ENCODE measurements at regions not wholly inside any gene's neighbourhood (a gene's known extent, or its start where the extent isn't known, plus 50 kb on each side); places are given as distances from the start of the nearest gene placed in this dataset.

DNA sequence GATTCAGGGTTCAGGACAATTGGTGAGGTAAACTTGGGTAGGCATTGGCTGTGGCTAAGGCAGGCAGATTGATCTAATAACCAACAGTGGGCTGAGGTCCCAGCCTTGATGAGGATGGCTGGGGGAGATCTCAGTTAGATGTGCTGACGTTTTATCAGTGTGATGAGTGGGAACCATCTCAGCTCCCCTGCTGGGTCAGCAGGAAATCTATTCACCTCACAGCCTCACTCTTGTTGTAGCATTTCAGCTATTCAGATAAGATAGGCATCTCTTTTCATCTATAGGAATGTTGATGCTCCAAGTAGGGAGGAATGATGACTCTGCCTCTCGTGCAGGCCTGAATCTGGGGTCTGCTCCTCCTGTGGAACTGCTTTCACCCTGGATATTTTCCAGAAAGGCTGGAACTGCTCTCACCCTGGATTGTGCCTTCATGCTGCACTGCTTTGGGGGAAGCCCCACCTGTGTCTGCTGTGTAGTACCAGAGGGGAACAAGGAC is 973.7 kb downstream of the NSUN3 start:
- no peak for DNase-seq

DNA sequence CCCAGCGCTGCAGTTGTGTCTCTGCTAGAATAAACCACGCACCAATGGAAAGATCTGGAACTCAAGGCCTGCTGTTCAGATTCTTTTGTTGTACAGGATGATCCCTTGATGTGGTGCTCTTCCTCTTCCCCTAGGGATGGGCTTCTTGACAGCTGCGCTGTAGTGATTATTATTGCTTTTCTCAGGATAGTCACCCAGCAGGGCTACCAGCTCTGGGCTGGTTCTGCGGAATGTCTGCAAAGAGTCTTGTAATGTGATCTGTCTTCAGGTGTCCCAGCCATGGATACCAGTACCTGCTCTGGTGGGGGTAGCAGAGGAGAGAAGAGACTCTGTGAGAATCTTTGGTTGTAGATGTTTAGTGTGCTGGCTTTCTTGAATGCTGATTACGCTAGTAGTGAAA is 974.2 kb downstream of the NSUN3 start:
- no peak for DNase-seq

DNA sequence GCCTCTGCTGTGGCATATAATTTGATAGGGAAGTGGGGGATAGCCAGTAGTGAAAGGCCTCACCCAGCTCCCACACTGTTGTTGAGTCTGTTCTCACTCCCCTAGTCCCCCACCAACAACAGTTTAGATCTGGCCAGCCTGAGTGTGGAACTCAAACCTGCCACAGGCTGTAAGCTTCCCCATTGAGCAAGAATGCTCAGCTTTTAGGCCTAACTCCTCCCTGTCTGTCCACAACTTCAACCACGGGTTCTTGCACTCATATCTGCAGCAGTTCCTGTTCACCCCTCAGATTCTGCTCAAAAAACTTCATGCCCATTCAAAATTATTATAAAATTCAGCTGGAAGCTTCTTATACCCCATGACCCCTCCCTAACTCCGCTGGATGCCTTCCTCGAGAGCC is 975.1 kb downstream of the NSUN3 start:
- no peak for DNase-seq

- no peak for DNase-seq
Measured at GRCh38 chr3:95044101-95044500, 981.2 kb downstream of the NSUN3 start.

DNA sequence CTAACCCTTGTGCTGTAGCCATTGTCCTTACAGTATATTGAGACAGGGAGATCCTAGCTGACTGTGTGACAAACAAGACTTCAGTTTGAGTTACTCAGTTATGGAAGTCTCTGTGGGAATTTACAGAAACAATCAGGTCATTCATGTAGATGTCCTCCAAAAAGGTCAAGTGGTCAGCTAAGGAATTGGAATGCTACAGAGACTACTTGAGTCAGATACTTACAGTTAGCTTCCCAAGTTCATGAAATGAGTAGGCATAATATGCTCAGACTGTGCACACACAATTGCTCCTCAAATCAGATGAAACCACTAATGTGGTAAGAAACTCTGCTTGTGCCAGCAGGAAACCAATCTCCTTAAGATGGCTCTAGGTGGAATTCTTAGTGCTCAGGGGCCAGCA is 985.7 kb downstream of the NSUN3 start:
- no peak for DNase-seq

DNA sequence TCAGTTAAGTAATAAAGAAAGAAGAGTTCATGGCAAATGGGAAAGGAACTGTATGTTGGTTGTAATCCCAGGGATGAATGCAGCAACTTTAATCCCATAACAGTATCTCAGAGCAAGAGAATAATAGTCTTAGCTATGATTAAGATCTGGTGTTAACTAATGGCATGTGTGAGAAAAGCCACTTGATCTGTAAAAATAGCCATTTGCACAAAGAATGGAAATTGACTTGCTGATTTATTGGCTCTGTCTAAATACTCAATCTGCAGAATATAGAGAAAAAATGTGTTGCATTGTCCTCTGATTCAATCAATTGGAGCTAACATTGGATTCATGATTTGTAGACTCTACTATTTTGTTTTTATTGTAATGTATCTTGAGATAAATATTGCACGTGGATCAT is 987.0 kb downstream of the NSUN3 start:
- DNase-seq = no peak

DNA sequence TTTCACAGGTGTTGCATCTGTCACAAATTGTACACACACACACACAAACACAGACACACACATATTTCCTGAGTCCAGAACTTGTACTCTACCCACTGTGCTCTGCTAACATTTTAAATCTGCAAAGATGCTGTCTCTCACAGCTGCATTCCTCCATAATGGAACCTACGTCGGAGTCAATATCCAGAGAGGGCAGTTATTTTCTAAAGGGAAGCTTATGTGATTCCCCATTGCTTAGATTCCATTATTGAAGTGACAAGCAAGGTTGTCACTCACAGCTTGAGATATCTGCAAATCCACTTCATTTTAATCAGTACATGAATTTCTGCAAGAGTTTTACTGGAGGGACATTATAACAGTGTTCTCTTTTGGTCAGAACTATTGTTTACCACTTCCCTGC is 992.4 kb downstream of the NSUN3 start:
- DNase-seq = no peak

GRCh38 chr3:95082191-95082590 is 1019.3 kb downstream of the NSUN3 start:
- DNase-seq = no peak

DNA sequence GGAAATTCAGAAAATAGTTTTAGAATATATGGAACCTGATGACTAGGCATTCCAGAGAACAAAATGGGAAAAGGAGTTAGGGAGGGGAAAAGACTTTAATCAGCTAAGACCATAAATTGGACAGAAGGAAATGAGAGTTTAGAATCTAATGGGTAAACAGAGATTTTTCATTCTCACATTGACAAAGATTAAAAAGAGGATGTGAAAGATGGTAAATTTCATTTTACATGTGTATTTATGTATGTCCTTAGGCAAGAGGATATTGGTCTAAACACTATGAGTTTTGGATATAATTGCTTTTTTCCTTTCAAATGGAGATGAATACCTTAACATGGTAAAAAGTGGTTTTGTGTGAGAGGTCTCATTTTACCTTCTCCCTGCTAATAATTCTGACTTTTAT is 1021.9 kb downstream of the NSUN3 start:
- no peak for DNase-seq

- no peak for DNase-seq
Measured at GRCh38 chr3:95088464-95088863, 1025.6 kb downstream of the NSUN3 start.

DNA sequence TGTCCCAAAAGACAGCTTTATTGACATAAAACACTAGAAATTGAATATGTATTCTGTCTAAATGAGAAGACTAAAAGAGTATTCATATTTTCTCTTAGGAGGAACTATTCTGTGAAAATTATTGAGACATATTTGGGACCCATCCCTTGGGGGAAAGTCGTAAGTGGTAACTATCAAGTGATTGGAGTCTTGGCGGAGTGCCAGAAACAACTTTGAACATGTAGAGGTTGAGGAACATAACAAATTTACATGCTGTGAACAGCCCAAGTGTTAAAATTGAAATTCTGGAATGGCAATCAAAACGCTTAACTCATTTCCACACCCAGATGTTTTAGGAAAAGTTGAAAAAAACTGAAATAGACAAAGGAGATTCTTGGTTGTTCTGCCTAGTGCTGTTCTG is 1034.6 kb downstream of the NSUN3 start:
- no peak for DNase-seq

GRCh38 chr3:95120921-95121320 is 1058.1 kb downstream of the NSUN3 start:
- DNase-seq = no peak

- no peak for DNase-seq
Measured at GRCh38 chr3:95123104-95123503, 1060.2 kb downstream of the NSUN3 start.

DNA sequence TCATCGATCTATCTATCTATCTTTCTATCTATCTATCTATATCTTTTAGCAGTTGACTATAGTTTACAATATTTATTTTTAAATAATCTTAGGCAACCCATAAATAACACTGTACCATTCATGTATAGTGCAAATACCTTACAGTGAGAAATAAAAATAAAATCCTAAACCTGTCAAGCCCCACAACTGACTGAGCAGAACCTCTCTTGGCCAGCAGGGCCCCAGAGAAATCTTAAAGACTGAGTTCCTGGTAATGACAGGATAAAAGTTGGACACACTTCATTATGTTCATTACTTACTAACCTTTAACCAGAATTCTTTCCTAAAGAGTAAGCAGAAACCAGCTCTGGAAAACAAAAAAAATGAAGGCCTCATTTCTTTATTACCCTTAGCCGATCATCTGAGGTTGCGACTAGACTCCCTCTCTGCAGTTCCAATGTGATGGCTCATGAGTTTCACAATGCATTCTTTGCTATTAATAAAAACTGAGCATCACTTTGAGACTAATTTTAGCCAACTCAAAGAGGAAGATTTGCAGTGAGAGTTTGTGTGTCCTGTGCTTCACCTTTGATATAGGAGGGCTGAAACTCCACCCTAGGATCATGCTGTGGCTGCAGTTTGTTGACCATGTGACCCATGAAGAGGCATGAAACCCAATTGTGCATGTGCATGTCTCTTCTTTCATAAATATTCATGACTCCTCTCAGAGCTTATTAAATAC is 1072.0 kb downstream of the NSUN3 start:
- no peak for DNase-seq

DNA sequence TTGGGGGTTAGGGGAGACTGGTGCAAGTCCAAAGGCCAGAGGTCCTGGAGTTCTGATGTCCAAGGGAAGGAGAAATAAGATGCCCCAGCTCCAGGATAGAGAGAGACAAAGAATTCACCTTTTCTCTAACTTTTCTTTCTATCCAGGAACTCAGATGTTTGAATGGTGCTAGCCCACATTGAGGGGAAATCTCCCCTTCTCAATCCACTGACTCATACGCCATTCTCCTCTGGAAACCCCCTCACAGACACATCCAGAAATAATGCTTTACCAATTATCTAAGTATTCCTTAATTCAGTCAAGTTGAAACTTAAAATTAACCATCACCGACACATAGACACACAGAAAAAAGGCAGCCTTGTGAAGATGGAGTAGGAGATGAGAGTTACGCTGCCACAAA is 1085.2 kb downstream of the NSUN3 start:
- DNase-seq = no peak

DNA sequence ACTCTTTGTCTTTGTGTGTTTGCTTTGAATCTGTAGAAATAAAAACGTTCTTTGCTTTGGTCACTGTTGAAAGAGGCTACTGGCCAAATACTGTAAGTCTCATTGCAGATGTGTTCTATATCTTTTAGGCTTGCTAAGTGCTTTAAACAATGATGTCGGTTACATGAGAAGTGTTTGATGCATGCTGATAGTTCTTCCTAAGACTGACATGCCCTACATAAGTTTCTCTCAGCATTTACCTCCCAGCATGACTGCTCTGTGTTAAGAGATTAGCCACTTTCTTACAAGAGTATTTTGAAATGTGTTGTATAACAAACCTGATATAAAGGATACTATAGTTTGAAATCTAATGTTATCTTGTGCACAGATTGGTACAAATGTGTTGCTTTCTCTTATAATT is 1088.7 kb downstream of the NSUN3 start:
- DNase-seq = no peak

- no peak for DNase-seq
Measured at GRCh38 chr3:95154766-95155165, 1091.9 kb downstream of the NSUN3 start.

DNA sequence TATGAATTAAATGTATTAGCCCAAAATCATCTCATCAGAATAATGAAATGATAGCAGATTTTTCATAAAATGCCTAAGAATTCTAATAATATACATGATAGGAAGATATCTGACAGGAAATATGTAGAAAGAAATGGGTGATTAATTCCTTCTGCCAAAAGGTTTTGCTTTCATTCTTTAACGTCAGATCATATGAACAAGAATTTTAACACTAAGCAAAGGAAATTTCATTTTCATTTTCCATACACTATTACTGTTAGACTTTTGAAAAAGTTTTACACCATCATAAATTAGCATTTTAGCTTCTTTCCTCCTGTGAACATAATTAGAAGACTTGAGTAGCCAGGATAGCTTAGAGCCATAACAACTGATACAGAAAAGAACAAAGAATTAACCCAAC is 1099.9 kb downstream of the NSUN3 start:
- no peak for DNase-seq

DNA sequence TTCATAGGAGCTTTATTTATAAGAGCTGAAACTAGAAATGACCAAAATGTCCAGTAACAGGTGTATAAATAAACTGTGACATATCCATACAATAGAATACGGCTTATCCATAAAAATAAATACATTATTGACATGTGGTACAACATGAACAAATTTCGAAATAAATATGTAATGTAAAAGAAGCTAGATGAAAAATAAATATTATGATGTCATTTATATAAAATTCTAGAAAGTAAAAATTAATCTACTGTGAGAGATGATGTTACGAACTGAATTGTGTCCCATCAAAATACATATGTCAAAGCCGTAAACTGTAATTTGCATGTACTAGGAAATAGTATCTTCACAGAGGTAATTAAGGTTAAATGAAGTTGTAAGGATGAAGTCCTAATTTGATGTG is 1104.9 kb downstream of the NSUN3 start:
- no peak for DNase-seq

GRCh38 chr3:95168526-95168925 is 1105.7 kb downstream of the NSUN3 start:
- DNase-seq = no peak

- no peak for DNase-seq
Measured at GRCh38 chr3:95172164-95172943, 1109.5 kb downstream of the NSUN3 start.

DNA sequence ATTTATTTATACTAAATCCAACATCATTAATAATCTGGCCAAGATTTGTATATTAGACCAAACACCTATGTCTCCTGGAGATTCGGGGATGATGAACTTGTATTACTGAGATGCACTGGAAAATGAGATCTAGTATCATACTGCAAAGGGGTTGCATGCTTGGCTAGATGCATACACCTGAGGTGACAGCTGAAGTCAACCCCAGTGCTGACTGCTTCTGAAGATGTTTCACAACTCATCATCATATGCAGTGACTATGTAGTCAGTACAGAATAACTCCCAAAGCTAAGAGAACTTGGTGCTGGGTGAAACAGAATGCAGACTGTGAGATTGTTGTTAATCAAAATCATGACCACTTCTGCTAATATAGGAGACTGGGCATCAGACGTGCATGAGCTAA is 1114.2 kb downstream of the NSUN3 start:
- no peak for DNase-seq

GRCh38 chr3:95184038-95184437 is 1121.2 kb downstream of the NSUN3 start:
- no peak for DNase-seq

DNA sequence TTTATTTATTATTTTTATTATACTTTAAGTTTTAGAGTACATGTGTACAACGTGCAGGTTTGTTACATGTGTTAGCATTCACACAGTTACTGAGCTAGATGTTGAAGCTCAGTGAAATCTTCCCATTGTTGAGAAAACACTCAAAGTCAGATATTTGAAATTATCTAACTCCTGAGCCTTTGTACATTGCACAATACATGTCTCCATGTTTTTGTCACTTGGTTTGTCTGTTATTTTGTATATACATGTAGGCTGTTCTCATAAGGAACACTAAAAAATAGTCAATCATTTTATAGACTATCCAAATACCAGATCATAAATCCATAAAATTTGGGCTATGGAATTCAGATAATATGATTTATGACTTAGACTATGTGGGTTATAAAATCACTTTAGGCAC is 1126.5 kb downstream of the NSUN3 start:
- DNase-seq = no peak

DNA sequence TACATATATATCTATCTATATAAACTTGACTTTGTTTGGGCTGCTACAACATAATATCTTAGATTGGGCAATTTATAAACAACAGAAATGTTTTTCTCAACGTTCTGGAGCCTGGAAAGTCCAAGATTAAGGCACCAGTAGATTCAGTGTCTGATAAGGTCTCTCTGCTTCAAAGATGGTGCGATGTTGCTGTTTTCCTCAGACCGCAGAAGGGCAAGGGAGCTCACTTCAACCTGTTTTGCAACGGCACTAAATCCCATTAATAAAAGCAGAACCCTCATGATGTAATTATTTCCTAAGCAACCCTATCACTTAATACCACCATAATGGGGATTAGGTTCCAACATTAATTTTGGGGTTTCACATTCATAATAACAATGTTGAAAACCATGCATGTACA is 1134.8 kb downstream of the NSUN3 start:
- DNase-seq = no peak
